Activated CD8-positive, alpha-beta memory T cell treated with anti-CD3 and anti-CD28 coated beads, Interleukin-2, amount 50 U/mL, for 48 hours (primary cell): ENCODE measurements at regions not wholly inside any gene's neighbourhood (a gene's known extent, or its start where the extent isn't known, plus 50 kb on each side); places are given as distances from the start of the nearest gene placed in this dataset.

ENCODE experiments used
- DNase-seq: peaks from one replicate; pipeline ENCODE4 v3.0.0-alpha.2; 2020

- no peak for DNase-seq
These were observed 54.7 kb upstream of the GATA6 start for GRCh38 chr18:22114526-22115321.

GRCh38 chr18:22115573-22115972 lies 53.8 kb upstream of the GATA6 start:
- no peak for DNase-seq
